WI38 (cell line): ENCODE measurements at regions not wholly inside any gene's neighbourhood (a gene's known extent, or its start where the extent isn't known, plus 50 kb on each side); places are given as distances from the start of the nearest gene placed in this dataset.

Experiments
- H3K4me3 ChIP-seq: 2 replicates; pipeline ENCODE4 v1.5.1; 2011; ENCODE audit warnings: low read depth, mild to moderate bottlenecking, control low read depth, low read length
- TF ChIP-seq, protein P1 (sequence below): IDR thresholded peaks from 2 replicates; pipeline ENCODE4 v1.5.1; 2012; ENCODE audit warnings: low read depth, mild to moderate bottlenecking, control low read depth, low read length

DNA sequence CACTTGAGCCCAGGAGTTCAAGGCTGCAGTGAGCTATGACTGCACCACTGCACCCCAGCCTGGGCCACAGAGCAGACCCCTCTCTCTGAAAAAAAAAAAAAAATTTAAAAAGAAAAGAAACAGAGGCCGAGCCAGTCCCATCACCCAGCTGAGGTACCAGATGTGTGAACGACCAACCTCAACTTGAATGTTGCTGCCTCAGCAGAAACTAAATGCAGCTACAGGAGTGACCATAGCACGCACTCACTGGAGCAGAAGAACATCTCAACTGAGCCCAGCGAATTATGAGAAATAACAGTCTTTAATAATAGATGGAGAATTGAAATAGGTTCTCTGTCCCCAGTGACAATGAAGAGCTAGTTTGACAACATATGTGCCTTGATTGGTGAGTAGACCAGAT, 53.1 kb upstream of the ST8SIA6 start:
- TF ChIP-seq, protein P1, sequence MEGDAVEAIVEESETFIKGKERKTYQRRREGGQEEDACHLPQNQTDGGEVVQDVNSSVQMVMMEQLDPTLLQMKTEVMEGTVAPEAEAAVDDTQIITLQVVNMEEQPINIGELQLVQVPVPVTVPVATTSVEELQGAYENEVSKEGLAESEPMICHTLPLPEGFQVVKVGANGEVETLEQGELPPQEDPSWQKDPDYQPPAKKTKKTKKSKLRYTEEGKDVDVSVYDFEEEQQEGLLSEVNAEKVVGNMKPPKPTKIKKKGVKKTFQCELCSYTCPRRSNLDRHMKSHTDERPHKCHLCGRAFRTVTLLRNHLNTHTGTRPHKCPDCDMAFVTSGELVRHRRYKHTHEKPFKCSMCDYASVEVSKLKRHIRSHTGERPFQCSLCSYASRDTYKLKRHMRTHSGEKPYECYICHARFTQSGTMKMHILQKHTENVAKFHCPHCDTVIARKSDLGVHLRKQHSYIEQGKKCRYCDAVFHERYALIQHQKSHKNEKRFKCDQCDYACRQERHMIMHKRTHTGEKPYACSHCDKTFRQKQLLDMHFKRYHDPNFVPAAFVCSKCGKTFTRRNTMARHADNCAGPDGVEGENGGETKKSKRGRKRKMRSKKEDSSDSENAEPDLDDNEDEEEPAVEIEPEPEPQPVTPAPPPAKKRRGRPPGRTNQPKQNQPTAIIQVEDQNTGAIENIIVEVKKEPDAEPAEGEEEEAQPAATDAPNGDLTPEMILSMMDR = no peak
- no peak overlapping the region for H3K4me3 ChIP-seq

DNA sequence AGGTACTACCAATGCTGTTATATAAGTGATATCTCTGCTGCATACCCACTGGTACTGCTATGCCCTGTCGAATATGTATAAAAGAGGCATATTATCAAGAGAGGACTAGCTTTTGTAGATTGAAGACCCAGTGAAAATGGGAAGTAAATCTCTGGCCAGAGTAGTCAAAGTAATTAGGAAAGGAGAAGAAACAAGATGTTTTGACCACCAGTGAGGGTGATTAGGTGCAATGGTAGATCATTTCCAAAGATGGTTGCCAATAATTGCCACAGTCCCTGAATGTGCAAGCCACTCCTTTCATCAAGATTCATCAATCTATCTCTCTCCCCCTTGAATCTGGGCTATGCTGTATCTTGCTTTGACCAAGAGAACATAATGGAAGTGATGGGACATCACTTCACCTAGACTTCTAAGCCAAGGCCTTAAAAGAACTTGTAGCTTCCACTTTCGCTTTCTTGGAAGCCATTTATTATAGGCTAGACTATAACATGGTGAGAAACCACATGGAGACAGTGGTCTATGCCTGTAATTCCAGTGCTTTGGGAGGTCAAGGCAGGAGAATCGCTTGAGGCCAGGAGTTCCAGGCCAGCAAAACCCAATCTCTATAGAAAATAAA, 52.6 kb upstream of the ST8SIA6 start:
- H3K4me3 ChIP-seq = no peak overlapping the region
- TF ChIP-seq, protein P1 = no peak

DNA sequence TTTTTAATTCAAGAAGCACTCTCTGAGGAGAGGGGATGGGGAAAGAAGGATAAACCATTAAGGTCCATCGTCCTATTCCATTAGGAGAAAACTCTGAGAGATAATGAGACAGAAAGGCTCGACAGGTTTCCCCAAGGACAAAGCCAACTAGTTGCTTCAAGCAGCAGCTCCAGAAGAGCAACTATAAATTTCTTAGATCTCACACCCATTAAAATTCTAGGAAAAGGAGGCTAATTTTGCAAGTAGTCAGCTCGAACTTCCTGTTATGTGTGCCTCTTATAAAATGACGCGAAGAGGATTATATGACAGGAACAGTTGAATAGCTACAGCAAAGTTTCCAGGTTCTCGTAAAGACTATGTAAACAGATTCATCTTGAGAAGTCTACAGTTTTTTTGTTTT, 52.0 kb upstream of the ST8SIA6 start:
- no peak overlapping the region for H3K4me3 ChIP-seq
- TF ChIP-seq, protein P1 = no peak

DNA sequence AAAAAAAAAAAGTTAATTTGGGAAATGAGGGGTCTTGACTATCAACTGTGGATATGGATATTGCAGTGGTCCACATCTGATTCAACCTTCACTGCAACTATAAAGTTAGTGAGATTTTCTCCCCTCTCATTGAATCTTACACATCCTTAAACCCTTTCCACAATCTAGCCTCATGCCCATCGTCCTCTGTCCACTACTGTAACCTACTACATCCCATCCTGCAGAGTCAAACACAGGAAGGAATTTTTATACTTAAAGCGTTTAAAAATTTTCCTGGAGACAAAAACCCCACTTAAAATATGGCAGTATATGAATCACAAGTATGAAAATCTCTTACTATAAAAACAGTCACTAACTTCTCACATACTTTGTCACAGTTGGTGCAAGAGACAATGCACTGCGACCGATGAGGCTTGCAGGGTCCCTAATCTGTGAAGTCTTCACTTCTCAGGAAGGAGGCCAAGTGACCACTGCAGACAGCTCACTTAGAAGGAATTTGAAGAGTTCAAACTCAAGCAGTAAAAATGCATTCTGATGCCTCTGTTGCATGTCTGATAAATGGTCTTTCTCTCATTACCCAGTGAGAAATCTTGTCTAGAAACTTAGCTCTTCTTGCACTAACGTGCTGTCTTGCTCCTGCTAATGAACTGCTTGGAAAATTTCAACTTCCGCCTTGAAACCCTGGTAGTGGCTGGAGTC, 50.3 kb upstream of the ST8SIA6 start:
- TF ChIP-seq, protein P1 = no peak

More for the DNA sequence above, 50.3 kb upstream of the ST8SIA6 start:
- H3K4me3 ChIP-seq = no peak overlapping the region
